ENCODE measurements at regions not wholly inside any gene's neighbourhood (a gene's known extent, or its start where the extent isn't known, plus 50 kb on each side); places are given as distances from the start of the nearest gene placed in this dataset.
"Not testable (repeated sequence)": the region's sequence is repeated elsewhere in the genome, so short reads cannot be mapped to it uniquely, and the experiment has no call there.

DNA sequence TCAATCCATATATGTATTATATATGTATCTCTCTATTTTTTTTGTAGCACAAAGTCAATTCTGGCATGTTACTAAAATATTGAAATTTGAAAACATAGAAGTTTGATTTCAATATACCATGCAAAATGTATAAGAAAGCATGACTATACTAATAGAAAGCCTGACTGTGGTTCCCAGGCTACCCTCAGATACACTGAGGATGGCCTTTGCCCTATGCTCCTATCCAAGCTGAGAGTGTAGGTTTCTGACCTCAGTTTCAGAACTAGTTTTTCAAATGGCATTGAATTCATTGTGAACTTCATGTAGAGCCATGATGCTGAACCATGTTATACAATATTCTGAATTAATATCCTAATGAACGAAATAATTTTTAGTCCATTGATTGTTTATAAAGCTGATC lies 220.4 kb upstream of the IZUMO3 start:
- H3K9me3 Mint-ChIP-seq, result peaks cover 25% of the 10 kb centered on the region
- no peaks in the 10 kb centered on the region for H3K27me3 Mint-ChIP-seq (ENCODE audit: low read depth)
- no peak for DNase-seq
- H3K4me1 Mint-ChIP-seq (ENCODE audit: low read depth), result no peaks in the 10 kb centered on the region
- H3K4me3 Mint-ChIP-seq, result no peak overlapping the region
- H3K36me3 Mint-ChIP-seq (ENCODE audit: insufficient read depth), result no peaks in the 10 kb centered on the region
- ATAC-seq, result no peak

DNA sequence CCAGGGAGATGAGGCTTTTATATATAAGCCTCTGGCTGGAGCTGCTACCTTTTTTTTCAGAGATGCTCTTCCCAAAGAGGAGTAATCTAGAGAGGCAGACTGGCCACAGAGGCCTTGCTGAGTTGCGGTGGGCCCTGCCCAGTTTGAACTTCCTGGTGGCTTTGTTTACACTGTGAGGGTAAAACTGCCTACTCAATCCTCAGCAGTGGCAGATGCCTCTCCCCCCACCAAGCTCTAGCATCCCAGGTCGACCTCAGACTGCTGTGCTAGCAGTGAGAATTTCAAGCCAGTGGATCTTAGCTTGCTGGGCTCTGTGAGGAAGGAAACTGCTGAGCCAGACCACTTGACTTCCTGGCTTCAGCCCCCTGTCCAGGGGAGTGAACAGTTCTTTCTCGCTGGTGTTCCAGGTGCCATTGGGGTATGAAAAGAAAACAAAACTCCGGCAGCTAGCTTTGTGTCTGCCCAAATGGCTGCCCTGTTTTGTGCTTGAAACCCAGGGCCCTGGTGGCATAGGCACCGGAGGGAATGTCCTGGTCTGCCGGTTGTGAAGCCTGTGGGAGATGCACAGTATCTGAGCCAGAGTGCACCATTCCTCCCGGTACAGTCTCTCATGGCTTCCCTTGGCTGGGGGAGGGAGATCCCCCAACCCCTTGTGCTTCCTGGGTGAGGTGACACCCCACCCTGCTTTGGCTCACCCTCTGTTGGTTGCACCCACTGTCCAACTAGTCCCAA lies 219.5 kb upstream of the IZUMO3 start:
- peaks cover 29% of the 10 kb centered on the region for H3K9me3 Mint-ChIP-seq
- no peaks in the 10 kb centered on the region for H3K36me3 Mint-ChIP-seq (ENCODE audit: insufficient read depth)
- no peak overlapping the region for H3K4me3 Mint-ChIP-seq
- no peaks in the 10 kb centered on the region for H3K27me3 Mint-ChIP-seq (ENCODE audit: low read depth)
- ATAC-seq, result no peak
- H3K4me1 Mint-ChIP-seq (ENCODE audit: low read depth), result no peaks in the 10 kb centered on the region
- no peak for DNase-seq

DNA sequence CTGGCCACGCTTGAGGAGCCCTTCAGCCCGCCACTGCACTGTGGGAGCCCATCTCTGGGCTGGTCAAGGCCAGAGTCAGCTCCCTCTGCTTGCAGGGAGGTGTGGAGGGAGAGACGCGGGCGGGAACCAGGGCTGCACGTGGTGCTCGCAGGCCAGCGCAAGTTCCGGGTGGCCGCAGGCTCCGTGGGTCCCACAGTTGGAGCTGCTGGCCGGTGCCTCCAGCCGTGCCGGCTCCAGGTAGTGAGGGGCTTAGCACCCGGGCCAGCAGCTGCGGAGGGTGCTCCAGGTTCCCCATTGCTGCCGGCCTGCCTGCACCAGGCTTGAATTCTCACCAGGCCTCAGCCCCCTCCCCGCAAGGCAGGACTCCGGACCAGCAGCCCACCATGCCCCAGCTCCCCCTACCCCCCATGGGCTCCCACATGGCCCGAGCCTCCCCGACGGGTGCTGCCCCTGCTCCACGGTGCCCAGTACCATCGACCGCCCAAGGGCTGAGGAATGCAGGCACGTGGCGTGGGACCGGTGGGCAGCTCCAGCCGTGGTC lies 192.8 kb upstream of the IZUMO3 start:
- no peaks in the 10 kb centered on the region for H3K36me3 Mint-ChIP-seq (ENCODE audit: insufficient read depth)
- no peak for ATAC-seq
- H3K4me1 Mint-ChIP-seq (ENCODE audit: low read depth), result no peaks in the 10 kb centered on the region
- H3K4me3 Mint-ChIP-seq, result no peak overlapping the region
- no peaks in the 10 kb centered on the region for H3K27me3 Mint-ChIP-seq (ENCODE audit: low read depth)
- DNase-seq, result no peak
- H3K9me3 Mint-ChIP-seq, result peaks cover 21% of the 10 kb centered on the region

DNA sequence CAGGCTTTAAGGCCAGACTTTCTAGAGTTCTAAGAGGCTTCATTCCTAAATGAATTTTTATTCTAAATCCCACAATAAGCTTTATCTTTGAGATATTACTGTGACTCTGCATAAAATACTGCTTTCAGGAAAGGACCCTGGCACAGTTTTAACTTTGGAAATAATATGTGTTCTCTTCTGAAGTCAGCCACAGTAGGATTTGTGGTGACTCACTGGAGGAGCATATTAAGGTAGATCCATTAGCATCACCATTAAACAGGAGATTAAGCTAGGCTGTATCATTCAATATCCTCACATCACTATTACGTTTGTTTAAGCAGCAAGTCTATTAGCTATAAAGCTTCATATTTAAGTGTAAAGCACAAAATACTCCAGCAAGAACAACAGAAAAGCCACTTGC lies 186.1 kb upstream of the IZUMO3 start:
- Mint-ChIP-seq H3K9me3 (peaks cover 16% of the 10 kb centered on the region), H3K36me3 (ENCODE audit: insufficient read depth) (no peaks in the 10 kb centered on the region), H3K4me3 (no peak overlapping the region), H3K4me1 (ENCODE audit: low read depth) (no peaks in the 10 kb centered on the region), H3K27me3 (ENCODE audit: low read depth) (no peaks in the 10 kb centered on the region)
- no peak for ATAC-seq
- DNase-seq, result no peak

- Mint-ChIP-seq H3K27me3 (ENCODE audit: low read depth) (no peaks in the 10 kb centered on the region), H3K4me3 (no peak overlapping the region), H3K4me1 (ENCODE audit: low read depth) (no peaks in the 10 kb centered on the region), H3K36me3 (ENCODE audit: insufficient read depth) (no peaks in the 10 kb centered on the region), H3K9me3 (peaks cover 24% of the 10 kb centered on the region)
- DNase-seq, result no peak
- ATAC-seq, result no peak
Observed at GRCh38 chr9:24721621-24722020, 175.9 kb upstream of the IZUMO3 start.

DNA sequence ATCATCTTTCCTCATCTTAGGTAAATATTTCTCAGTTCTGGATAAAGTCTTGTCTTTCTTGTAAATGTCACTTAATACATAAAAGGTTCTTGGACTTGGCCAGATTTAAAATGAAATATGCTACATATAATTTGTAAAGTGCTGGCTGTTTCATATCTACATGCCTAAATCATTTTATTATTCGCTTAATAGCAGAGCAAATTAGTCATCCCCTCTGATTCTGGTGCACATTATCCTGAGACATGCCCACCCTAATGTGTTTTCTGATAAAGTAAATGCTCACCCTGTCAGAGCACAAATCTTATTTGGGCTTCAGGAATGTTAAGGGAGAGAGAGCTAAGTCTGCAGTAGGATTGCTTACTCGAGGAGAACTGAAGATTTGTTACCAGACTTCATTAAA lies 166.5 kb upstream of the IZUMO3 start:
- Mint-ChIP-seq H3K36me3 (ENCODE audit: insufficient read depth) (no peaks in the 10 kb centered on the region), H3K27me3 (ENCODE audit: low read depth) (no peaks in the 10 kb centered on the region), H3K4me1 (ENCODE audit: low read depth) (no peaks in the 10 kb centered on the region), H3K9me3 (peaks cover 9% of the 10 kb centered on the region), H3K4me3 (no peak overlapping the region)
- no peak for DNase-seq
- ATAC-seq, result no peak

DNA sequence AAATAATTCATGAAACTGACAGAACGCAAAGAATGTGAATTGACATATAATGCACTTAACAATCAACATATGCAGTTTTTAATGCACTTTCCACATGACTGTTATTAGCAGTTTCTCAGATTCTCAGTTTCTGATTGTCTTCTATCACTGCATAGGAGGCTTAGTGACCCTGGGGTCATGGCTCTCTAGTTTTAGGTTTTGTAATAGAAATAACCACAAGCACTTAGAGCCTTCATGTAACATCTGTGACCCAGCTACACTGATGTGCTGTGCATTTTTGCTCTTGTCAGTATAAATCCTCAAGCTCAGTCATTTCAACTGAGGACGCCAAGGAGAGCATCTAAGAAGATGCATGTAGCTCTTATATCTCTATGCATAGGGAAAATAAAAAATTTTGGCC lies 163.1 kb upstream of the IZUMO3 start:
- no peaks in the 10 kb centered on the region for H3K36me3 Mint-ChIP-seq (ENCODE audit: insufficient read depth)
- no peak for DNase-seq

GRCh38 chr9:24698881-24699518 lies 153.3 kb upstream of the IZUMO3 start:
- no peaks in the 10 kb centered on the region for H3K27me3 Mint-ChIP-seq (ENCODE audit: low read depth)
- no peaks in the 10 kb centered on the region for H3K4me1 Mint-ChIP-seq (ENCODE audit: low read depth)
- peak overlapping the region; percentile 1 for H3K4me3 Mint-ChIP-seq
- no peak for ATAC-seq
- DNase-seq, result no peak
- peaks cover 9% of the 10 kb centered on the region for H3K9me3 Mint-ChIP-seq
- H3K36me3 Mint-ChIP-seq (ENCODE audit: insufficient read depth), result no peaks in the 10 kb centered on the region

More for the DNA sequence above, 163.1 kb upstream of the IZUMO3 start:
- Mint-ChIP-seq H3K9me3 (peaks cover 9% of the 10 kb centered on the region), H3K4me3 (no peak overlapping the region), H3K27me3 (ENCODE audit: low read depth) (no peaks in the 10 kb centered on the region), H3K4me1 (ENCODE audit: low read depth) (no peaks in the 10 kb centered on the region)
- no peak for ATAC-seq

- ATAC-seq (no peak), DNase-seq (no peak)
- no peaks in the 10 kb centered on the region for H3K4me1 Mint-ChIP-seq (ENCODE audit: low read depth)
- H3K4me3 Mint-ChIP-seq, result no peak overlapping the region
- H3K27me3 Mint-ChIP-seq (ENCODE audit: low read depth), result no peaks in the 10 kb centered on the region
- H3K36me3 Mint-ChIP-seq (ENCODE audit: insufficient read depth), result no peaks in the 10 kb centered on the region
- H3K9me3 Mint-ChIP-seq, result peaks cover 16% of the 10 kb centered on the region
Observed at GRCh38 chr9:24672336-24672735, 126.6 kb upstream of the IZUMO3 start.

DNA sequence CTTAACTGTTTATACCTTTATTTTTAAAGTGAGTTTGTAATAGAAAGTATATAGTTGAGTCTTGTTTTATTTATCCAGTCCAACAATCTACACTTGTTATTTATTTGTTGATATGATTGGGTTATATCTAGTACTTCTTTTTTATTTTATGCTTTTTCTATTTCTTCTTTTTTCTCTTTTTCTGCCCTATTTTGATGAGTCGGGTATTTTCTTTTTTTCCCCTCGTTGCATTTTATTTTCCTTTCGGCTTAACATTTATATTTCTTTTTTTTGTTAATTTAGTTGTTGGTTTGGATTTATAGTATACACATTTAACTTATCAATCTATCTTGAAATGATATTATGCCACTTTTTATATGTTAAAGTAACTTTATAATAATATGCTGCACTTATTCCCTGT lies 111.7 kb upstream of the IZUMO3 start:
- Mint-ChIP-seq H3K4me3 (no peak overlapping the region), H3K4me1 (ENCODE audit: low read depth) (no peaks in the 10 kb centered on the region), H3K9me3 (peaks cover 36% of the 10 kb centered on the region), H3K36me3 (ENCODE audit: insufficient read depth) (no peaks in the 10 kb centered on the region), H3K27me3 (ENCODE audit: low read depth) (no peaks in the 10 kb centered on the region)
- DNase-seq (no peak), ATAC-seq (no peak)

DNA sequence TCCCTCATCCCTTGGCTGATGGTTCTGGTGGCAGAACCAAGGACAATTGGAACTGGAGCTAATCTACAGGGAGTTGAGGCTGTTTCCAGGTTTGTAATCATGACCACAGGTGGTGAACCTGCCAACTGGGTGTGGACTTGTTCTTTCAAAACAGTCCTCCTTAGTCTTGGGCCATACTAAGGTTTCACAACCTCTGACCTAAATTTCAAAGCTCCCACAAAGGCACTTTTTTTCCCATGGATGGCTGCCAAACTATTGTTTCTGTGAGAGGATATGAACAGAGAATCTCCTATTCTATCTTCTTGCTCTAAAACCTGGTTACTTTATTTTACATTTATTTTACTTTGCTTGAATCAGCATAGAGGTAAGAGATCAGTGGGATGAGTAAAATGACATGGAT lies 106.5 kb upstream of the IZUMO3 start:
- ATAC-seq (no peak), DNase-seq (no peak)
- H3K27me3 Mint-ChIP-seq (ENCODE audit: low read depth), result no peaks in the 10 kb centered on the region
- no peak overlapping the region for H3K4me3 Mint-ChIP-seq
- H3K36me3 Mint-ChIP-seq (ENCODE audit: insufficient read depth), result no peaks in the 10 kb centered on the region
- H3K9me3 Mint-ChIP-seq, result peaks cover 17% of the 10 kb centered on the region
- H3K4me1 Mint-ChIP-seq (ENCODE audit: low read depth), result no peaks in the 10 kb centered on the region

- H3K36me3 Mint-ChIP-seq (ENCODE audit: insufficient read depth); ATAC-seq; H3K27me3 Mint-ChIP-seq (ENCODE audit: low read depth); H3K4me1 Mint-ChIP-seq (ENCODE audit: low read depth); H3K4me3 Mint-ChIP-seq; DNase-seq: not testable (repeated sequence)
- peaks cover 24% of the 10 kb centered on the region for H3K9me3 Mint-ChIP-seq
Observed at GRCh38 chr9:24628809-24629208, 83.1 kb upstream of the IZUMO3 start.

DNA sequence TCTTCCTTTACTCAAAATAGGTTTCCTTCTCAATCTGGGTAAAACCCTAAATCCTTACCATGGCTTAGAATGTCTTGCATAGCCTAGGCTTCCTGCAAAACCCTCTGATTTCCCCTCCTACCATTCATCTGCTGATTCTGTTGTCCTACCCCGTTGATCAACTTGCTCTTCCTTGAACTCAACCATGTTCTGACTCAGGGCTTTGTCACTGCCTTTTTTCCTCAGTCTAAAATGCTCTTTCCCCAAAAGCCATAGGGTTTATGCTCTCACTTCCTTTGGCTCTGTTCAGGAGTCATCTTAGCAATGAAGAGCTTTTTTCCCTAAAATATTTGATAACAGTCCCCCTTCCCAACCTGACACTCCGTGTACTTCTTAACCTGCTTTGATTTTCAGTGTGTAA lies 79.4 kb upstream of the IZUMO3 start:
- DNase-seq, result no peak
- Mint-ChIP-seq H3K4me3 (no peak overlapping the region), H3K4me1 (ENCODE audit: low read depth) (no peaks in the 10 kb centered on the region), H3K36me3 (ENCODE audit: insufficient read depth) (no peaks in the 10 kb centered on the region), H3K9me3 (peaks cover 22% of the 10 kb centered on the region), H3K27me3 (ENCODE audit: low read depth) (no peaks in the 10 kb centered on the region)
- no peak for ATAC-seq

DNA sequence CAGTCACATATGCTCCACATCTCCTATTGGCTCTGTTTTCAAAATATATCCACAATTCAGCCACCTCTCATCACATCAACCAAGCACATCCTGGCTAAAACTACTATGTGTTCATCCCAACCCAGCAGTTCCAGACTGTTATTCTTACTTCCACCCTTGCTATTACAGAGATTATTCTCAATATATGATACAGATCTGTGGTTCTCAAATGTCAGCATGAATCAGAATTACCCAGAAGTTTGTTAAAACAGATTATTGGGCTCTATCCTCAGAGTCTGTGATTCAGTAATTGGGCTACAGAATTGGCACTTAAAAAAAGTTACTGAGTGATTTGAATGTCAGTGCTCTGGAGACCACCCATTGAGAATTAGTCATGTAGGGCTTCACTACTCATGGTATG lies 78.8 kb upstream of the IZUMO3 start:
- H3K27me3 Mint-ChIP-seq (ENCODE audit: low read depth), result no peaks in the 10 kb centered on the region
- H3K4me3 Mint-ChIP-seq, result no peak overlapping the region
- H3K4me1 Mint-ChIP-seq (ENCODE audit: low read depth), result no peaks in the 10 kb centered on the region
- DNase-seq, result no peak
- H3K9me3 Mint-ChIP-seq, result peaks cover 26% of the 10 kb centered on the region
- no peaks in the 10 kb centered on the region for H3K36me3 Mint-ChIP-seq (ENCODE audit: insufficient read depth)
- no peak for ATAC-seq

GRCh38 chr9:24620741-24621140 lies 75.0 kb upstream of the IZUMO3 start:
- Mint-ChIP-seq H3K9me3 (peaks cover 24% of the 10 kb centered on the region), H3K27me3 (ENCODE audit: low read depth) (no peaks in the 10 kb centered on the region), H3K36me3 (ENCODE audit: insufficient read depth) (no peaks in the 10 kb centered on the region), H3K4me1 (ENCODE audit: low read depth) (no peaks in the 10 kb centered on the region), H3K4me3 (no peak overlapping the region)
- no peak for ATAC-seq
- no peak for DNase-seq

Data from activated T-cell treated with anti-CD3 and anti-CD28 coated beads, Interleukin-2, amount 50 U/mL, for 4 hours (primary cell).